ENCODE measurements at regions not wholly inside any gene's neighbourhood (a gene's known extent, or its start where the extent isn't known, plus 50 kb on each side); places are given as distances from the start of the nearest gene placed in this dataset.

- Histone ChIP-seq H3K4me2 (ENCODE audit: low read length) (no peak overlapping the region), H3K9ac (ENCODE audit: low read length) (no peak overlapping the region), H3K4me1 (ENCODE audit: low read length) (no peaks in the 10 kb centered on the region), H3K36me3 (replicated peaks; ENCODE audit: low read depth, low read length) (no peaks in the 10 kb centered on the region), H3K27me3 (ENCODE audit: low read depth, low read length) (no peaks in the 10 kb centered on the region), H3K4me3 (ENCODE audit: low read length) (no peak overlapping the region), H3K27ac (ENCODE audit: low read length) (no peak overlapping the region), H2AFZ (ENCODE audit: low read depth, low read length) (no peak overlapping the region), H3K9me3 (ENCODE audit: insufficient read depth, low read length) (no peaks in the 10 kb centered on the region), H3K79me2 (ENCODE audit: low read length) (no peaks in the 10 kb centered on the region), H4K20me1 (ENCODE audit: insufficient read depth, low read length) (no peaks in the 10 kb centered on the region)
- TF ChIP-seq CTCF (IDR thresholded peaks at IDR 0.05; ENCODE audit: low read depth, low read length): no peak
- no peak for TF ChIP-seq EZH2phosphoT487 (IDR thresholded peaks at IDR 0.05; ENCODE audit: low read depth)
Measured at GRCh38 chr13:62611343-62611742, 1195.7 kb upstream of the PCDH20 start.

- Histone ChIP-seq H3K4me1 (ENCODE audit: low read length) (no peaks in the 10 kb centered on the region), H3K79me2 (ENCODE audit: low read length) (no peaks in the 10 kb centered on the region), H3K9ac (ENCODE audit: low read length) (no peak overlapping the region), H3K4me2 (ENCODE audit: low read length) (no peak overlapping the region), H3K4me3 (ENCODE audit: low read length) (no peak overlapping the region), H2AFZ (ENCODE audit: low read depth, low read length) (no peak overlapping the region), H4K20me1 (ENCODE audit: insufficient read depth, low read length) (no peaks in the 10 kb centered on the region), H3K9me3 (ENCODE audit: insufficient read depth, low read length) (no peaks in the 10 kb centered on the region), H3K27me3 (ENCODE audit: low read depth, low read length) (no peaks in the 10 kb centered on the region), H3K27ac (ENCODE audit: low read length) (no peak overlapping the region), H3K36me3 (replicated peaks; ENCODE audit: low read depth, low read length) (no peaks in the 10 kb centered on the region)
- TF ChIP-seq EZH2phosphoT487 (IDR thresholded peaks at IDR 0.05; ENCODE audit: low read depth) (no peak), CTCF (IDR thresholded peaks at IDR 0.05; ENCODE audit: low read depth, low read length) (no peak)
Measured at GRCh38 chr13:62598708-62599107, 1183.1 kb upstream of the PCDH20 start.

GRCh38 chr13:62595976-62596375, 1180.3 kb upstream of the PCDH20 start:
- H3K27me3 ChIP-seq (ENCODE audit: low read depth, low read length): no peaks in the 10 kb centered on the region
- no peak overlapping the region for H2AFZ ChIP-seq (ENCODE audit: low read depth, low read length)
- no peak overlapping the region for H3K4me2 ChIP-seq (ENCODE audit: low read length)
- no peaks in the 10 kb centered on the region for H3K4me1 ChIP-seq (ENCODE audit: low read length)
- no peak overlapping the region for H3K9ac ChIP-seq (ENCODE audit: low read length)
- no peak overlapping the region for H3K27ac ChIP-seq (ENCODE audit: low read length)
- no peaks in the 10 kb centered on the region for H3K36me3 ChIP-seq (replicated peaks; ENCODE audit: low read depth, low read length)
- H4K20me1 ChIP-seq (ENCODE audit: insufficient read depth, low read length): no peaks in the 10 kb centered on the region
- no peak overlapping the region for H3K4me3 ChIP-seq (ENCODE audit: low read length)
- H3K79me2 ChIP-seq (ENCODE audit: low read length): no peaks in the 10 kb centered on the region
- TF ChIP-seq EZH2phosphoT487 (IDR thresholded peaks at IDR 0.05; ENCODE audit: low read depth) (no peak), CTCF (IDR thresholded peaks at IDR 0.05; ENCODE audit: low read depth, low read length) (no peak)
- no peaks in the 10 kb centered on the region for H3K9me3 ChIP-seq (ENCODE audit: insufficient read depth, low read length)

- H3K79me2 ChIP-seq (ENCODE audit: low read length): no peaks in the 10 kb centered on the region
- no peak overlapping the region for H3K27ac ChIP-seq (ENCODE audit: low read length)
- TF ChIP-seq CTCF (IDR thresholded peaks at IDR 0.05; ENCODE audit: low read depth, low read length) (no peak), EZH2phosphoT487 (IDR thresholded peaks at IDR 0.05; ENCODE audit: low read depth) (no peak)
Measured at GRCh38 chr13:62593804-62594203, 1178.2 kb upstream of the PCDH20 start.

More at GRCh38 chr13:62593804-62594203, 1178.2 kb upstream of the PCDH20 start:
- H2AFZ ChIP-seq (ENCODE audit: low read depth, low read length): no peak overlapping the region
- no peak overlapping the region for H3K9ac ChIP-seq (ENCODE audit: low read length)
- no peaks in the 10 kb centered on the region for H3K9me3 ChIP-seq (ENCODE audit: insufficient read depth, low read length)
- no peaks in the 10 kb centered on the region for H4K20me1 ChIP-seq (ENCODE audit: insufficient read depth, low read length)
- H3K4me2 ChIP-seq (ENCODE audit: low read length): no peak overlapping the region
- H3K4me1 ChIP-seq (ENCODE audit: low read length): no peaks in the 10 kb centered on the region
- H3K27me3 ChIP-seq (ENCODE audit: low read depth, low read length): no peaks in the 10 kb centered on the region
- H3K4me3 ChIP-seq (ENCODE audit: low read length): no peak overlapping the region
- no peaks in the 10 kb centered on the region for H3K36me3 ChIP-seq (replicated peaks; ENCODE audit: low read depth, low read length)
